HEK293T (cell line): ENCODE measurements at regions not wholly inside any gene's neighbourhood (a gene's known extent, or its start where the extent isn't known, plus 50 kb on each side); places are given as distances from the start of the nearest gene placed in this dataset.

Experiments used
- FOXA1 ChIP-seq: fragments of 450-650 bp; IDR thresholded peaks from 2 replicates; pipeline ENCODE4 v1.6.1; 2016; ENCODE audit warnings: mild to moderate bottlenecking
- LEF1 ChIP-seq: fragments of 450-650 bp; IDR thresholded peaks from 2 replicates; pipeline ENCODE4 v1.6.1; 2017; ENCODE audit warnings: mild to moderate bottlenecking, borderline replicate concordance
- SP1 ChIP-seq: fragments of 450-650 bp; IDR thresholded peaks from 2 replicates; pipeline ENCODE4 v1.6.1; 2017
- SUZ12 ChIP-seq: fragments of 450-650 bp; IDR thresholded peaks from 2 replicates; pipeline ENCODE4 v1.6.1; 2016; ENCODE audit warnings: mild to moderate bottlenecking

- TF ChIP-seq SP1 (no peak), FOXA1 (no peak), LEF1 (no peak), SUZ12 (no peak)
These were observed 255.5 kb downstream of the UACA start for GRCh38 chr15:70507772-70508371.
